NAMALWA (cell line): ENCODE measurements at regions not wholly inside any gene's neighbourhood (a gene's known extent, or its start where the extent isn't known, plus 50 kb on each side); places are given as distances from the start of the nearest gene placed in this dataset.

Experiments
- DNase-seq: peaks from one replicate; pipeline ENCODE4 v3.0.0-alpha.2; 2015; ENCODE audit warnings: low spot score

DNA sequence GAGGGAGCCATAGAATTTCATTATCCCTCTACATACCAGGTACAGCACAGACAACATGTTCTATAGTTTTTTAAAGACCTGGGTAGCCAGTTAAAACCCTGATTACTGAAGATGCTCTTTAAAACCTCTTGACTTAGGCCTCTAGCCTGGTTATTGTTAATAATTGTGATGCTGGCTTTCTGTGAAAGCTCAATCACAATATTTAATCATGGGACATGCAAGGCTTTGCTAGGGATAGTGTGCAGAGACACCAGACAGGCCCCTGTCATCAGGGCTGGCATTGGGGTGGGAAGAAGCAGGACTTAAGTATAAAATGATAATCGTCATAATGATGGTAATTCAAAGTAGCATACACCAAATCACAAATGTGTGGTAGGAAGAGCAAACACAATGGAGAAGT lies 274.4 kb downstream of the PTBP2 start:
- DNase-seq: no peak

DNA sequence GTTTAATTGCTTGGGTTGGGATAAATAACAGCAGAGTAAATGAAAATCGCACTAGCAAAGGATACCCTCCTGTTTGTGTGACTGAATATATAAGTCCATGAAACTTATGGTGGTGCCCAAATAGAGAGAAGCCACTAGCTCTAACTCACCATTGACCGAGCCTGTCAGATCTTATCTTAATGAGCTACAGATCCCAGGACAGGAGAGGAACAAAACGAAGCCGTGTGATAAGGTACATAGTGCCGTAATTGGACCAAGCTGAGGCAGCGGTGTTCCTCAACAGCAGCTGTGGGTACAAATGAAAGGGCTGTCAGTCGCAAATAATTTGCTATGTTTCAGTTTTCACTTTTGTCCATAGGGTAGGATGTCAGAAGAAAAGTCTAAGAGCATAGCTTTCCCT lies 276.1 kb downstream of the PTBP2 start:
- no peak for DNase-seq

DNA sequence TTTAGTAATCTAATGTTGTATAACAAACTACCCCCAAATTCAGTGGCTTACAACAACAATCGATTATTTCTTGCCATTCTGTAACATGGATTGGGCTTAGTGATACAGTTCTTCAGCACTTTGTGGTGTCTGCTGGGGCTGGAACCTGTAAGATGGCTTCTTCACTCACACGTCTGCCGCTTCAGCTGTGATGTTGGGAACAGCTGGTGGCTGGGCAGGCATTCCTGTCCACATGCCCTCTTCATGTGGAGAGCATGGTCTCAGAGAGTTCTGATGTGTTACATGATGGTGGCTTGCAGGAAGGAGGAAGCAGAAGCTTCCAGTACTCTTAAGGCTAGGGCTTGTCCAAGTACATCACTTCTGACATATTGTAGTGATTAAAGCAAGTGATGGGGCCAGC lies 276.9 kb downstream of the PTBP2 start:
- DNase-seq: no peak

DNA sequence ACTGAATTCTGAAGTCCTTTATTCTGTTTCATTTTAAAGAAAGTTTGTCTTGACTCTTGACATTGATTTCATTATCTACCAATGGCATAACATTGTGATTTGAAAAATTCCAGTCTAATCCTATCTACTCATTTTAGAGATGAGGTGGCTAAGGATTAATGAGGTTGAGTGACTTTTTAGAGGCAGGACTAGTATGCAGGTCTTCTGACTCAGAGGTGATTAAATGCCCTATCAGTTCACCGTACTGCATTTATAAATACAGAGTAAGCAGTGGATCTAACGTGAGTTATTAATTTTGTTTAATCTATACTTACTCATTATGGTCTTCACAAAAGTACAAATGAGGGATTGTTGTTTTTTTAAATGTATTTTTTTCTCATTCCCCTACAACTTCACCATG lies 277.6 kb downstream of the PTBP2 start:
- DNase-seq: no peak

DNA sequence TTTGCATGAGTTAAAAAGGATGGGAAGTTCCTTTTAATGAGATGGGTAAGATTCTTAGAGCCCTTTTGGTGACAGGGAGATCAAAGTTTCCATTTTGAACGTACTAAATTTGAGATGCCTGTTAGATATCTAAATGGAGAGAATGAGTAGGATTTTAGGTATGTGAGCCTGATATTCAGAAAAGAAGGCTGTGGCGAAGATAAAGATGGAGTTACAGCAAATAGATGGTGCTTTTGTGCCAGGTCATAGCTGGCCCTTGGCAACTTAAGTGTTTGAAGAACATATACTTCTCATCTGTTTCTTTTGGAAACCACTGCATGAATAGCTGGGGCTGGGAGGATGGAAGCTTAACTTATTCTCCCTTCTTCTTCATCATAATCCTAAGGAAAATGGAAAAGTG lies 282.5 kb downstream of the PTBP2 start:
- no peak for DNase-seq

DNA sequence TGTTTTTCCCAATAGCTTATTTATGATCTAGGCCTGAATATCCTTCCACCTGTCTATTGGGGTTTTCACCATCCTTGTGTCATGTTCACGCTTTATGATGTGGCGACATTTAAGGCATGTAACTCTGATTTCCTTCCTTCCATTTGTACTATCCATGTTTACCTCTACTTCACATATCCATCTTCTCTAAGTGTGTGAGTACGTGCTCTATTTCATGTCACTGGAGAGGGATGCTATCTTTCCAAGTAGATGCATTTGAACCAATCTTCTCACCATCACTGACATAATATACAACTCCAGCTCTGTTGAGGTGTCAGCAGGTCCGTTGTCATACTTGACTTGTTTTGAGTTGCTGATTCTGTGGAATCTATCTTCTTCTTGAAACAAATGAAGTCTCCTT lies 283.2 kb downstream of the PTBP2 start:
- DNase-seq: no peak

DNA sequence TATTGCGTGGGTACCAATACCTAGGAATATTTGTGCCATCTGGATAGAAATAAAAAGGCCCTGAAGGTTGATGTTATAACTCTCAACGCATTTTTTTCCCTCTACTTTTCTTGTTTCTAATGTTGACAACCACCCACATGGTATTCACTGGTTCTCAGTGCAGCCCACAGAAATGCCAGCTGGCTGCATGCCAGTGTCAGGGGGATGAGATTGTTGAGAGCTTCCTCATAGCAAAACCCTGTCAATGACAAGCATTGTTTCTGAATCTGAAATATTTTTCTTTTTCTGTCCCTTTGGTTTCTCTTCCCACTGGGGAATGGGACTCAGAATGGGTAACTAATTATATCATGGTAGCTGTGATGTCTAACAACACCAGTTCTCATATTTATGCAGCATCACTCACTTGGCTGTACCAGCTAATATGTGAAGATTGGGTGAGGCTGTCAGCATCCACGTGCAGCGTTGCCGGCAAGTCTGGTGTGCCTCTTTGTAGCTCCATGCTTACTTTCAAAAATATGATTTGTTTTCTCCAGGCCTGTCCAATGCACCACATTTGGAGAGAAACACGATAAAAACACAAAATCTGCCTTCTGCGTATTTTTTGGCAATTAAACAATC lies 284.6 kb downstream of the PTBP2 start:
- no peak for DNase-seq

DNA sequence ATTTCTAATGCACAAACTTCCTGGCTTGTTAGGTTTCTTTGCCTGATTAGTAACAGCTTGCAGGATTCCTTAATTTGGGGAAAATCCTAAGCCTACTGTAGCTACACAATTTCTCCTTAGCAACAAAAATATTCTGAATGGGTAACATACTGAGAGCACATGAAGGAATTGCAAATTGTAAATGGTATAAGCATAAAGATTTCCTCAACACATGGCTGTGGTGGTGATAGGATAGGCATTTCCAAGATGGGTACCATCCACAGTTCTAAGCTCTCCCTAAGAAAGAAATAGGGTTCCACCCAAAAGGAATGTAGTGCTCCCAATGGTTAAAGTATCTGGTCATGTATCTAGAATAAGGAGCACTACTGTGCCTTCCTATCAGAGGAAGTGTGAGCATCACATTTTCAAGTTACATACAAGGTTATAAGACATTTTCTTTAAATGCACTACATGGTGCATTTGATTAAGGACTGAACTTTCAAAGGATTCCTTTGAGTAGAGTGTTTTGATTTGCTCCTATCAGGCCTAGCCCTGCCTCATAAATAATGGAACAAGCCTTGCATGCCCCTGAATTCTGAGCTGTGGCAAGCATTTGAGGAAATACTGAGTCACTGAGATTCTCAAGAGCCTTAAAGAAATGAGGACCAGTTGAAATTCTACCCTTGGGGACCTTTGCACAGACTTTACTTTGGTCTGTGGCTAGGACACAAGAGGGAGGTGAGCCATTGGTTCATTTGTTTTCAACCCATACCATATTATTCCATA lies 286.4 kb downstream of the PTBP2 start:
- DNase-seq: no peak

DNA sequence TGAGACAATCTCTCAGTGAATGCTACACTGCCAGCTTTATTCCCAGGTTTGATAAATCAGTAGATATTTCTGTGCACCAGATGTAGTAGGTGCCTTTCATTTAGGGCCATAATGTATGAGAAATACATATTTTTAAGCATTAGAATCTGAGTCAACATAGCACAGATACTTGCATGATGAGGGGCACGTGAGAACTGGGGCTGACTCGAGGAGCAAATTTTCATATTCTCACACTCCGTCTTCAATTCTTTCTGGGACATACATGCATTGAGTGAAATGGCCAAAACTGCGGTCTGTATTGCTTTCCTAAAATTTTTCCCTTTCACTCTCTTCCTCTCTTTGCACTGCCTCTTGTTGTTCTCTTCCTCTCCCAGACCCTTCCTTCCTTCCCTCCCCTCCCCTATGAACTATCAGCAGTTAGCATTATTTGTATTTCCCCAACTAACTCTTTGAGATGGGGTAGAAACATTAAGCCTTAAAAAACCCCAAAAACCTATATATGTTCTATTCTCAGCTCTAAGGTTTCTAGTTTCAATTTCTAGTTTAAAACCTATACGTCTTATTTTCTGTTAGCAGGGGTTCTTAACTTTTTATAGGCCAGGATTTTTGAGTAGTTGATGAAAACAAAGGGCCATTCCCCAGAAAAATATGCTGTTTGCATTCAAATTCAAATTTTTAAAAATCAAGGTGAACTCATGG lies 289.1 kb downstream of the PTBP2 start:
- no peak for DNase-seq

DNA sequence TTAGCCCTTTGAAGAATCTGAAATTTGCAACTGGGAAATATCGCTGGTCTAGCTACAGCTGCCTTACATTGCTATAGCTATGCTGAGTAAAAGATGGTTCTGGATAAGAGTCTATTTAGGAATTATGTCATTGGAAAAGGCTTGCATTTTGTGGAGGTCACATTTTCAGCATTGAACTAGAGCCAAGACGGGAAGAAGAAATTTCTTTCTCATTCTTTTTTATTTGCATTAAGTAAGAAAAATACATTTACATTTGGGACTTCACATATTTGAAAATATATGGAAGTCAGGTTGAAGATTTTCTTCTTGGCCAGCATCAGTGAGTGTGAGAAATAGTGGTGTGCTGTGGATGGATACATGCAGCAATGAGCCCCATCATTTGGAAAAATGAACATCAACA lies 291.6 kb downstream of the PTBP2 start:
- DNase-seq: no peak

DNA sequence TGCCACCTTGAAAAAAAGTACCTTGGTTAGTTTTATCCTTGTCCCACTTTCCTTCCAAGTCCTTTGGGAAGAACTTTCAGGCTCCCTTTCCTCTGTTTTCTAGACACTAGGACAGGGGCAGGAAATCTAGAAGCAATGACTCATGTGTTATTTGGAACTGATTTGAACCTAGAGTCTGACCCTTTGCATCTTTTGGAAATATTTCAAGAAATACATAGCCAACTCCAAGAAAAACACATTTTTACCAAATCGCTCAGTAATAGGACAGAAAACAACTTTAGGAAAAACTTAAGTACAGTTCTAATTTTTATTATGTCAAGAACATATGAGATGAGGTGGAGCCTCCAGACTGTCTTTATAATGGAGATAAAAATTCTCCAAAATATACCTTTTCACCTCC lies 292.4 kb downstream of the PTBP2 start:
- DNase-seq: no peak

DNA sequence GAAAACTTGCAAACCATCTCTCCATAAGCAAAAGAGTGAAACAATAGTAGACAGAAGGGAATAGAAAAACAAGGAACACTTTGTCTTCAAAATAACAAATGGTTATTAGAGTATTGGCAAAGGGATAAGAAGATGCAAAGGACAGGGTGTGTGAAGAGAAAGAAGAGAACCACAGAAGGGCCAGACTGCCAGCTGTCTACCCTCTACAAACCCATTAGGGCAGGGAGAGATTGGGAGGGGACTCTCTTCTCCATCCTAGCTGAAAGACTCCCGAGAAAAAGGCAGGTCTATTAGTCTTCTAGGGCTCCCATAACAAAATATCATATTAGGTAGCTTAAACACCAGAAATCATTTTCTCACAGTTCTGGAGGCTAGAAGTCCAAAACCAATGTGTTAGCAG lies 292.8 kb downstream of the PTBP2 start:
- DNase-seq: no peak

DNA sequence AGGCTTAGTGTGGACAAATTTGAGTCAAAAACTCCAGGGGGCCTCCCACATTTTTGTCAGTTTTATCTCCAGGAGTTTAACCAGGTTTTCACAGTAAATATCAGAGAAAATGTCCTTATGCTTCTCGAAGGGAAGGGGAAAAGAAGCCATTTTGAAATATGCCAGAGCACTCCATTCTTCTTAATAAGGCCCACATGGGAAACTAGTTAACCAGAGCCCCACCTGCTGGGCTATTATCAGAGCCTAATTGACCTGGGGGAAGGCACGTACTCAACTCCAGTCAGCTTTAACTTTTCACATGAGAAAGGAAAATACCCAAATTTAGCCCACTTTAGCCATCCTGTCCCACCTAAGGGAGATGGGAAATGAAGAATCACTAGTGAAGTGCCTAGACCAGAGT lies 296.3 kb downstream of the PTBP2 start:
- DNase-seq: no peak
